ENCODE measurements at regions not wholly inside any gene's neighbourhood (a gene's known extent, or its start where the extent isn't known, plus 50 kb on each side); places are given as distances from the start of the nearest gene placed in this dataset.

GRCh38 chr1:82934074-82934473 lies 1064.9 kb downstream of the TTLL7 start:
- DNase-seq: no peak

- DNase-seq: no peak
Measured at GRCh38 chr1:82932727-82933126, 1066.2 kb downstream of the TTLL7 start.

GRCh38 chr1:82932207-82932606 lies 1066.7 kb downstream of the TTLL7 start:
- no peak for DNase-seq

GRCh38 chr1:82931006-82931405 lies 1067.9 kb downstream of the TTLL7 start:
- no peak for DNase-seq

- DNase-seq: no peak
Measured at GRCh38 chr1:82927753-82928152, 1071.2 kb downstream of the TTLL7 start.

GRCh38 chr1:82924666-82925065 lies 1074.3 kb downstream of the TTLL7 start:
- no peak for DNase-seq

GRCh38 chr1:82923931-82924330 lies 1075.0 kb downstream of the TTLL7 start:
- DNase-seq: no peak

GRCh38 chr1:82921759-82922158 lies 1077.2 kb downstream of the TTLL7 start:
- DNase-seq: no peak

GRCh38 chr1:82920418-82921248 lies 1078.3 kb downstream of the TTLL7 start:
- DNase-seq: no peak

- DNase-seq: no peak
Measured at GRCh38 chr1:82919837-82920236, 1079.1 kb downstream of the TTLL7 start.

- DNase-seq: no peak
Measured at GRCh38 chr1:82907313-82907712, 1091.6 kb downstream of the TTLL7 start.

GRCh38 chr1:82903626-82904025 lies 1095.3 kb downstream of the TTLL7 start:
- DNase-seq: no peak

GRCh38 chr1:82901561-82901960 lies 1097.4 kb downstream of the TTLL7 start:
- DNase-seq: no peak

GRCh38 chr1:82901118-82901517 lies 1097.8 kb downstream of the TTLL7 start:
- no peak for DNase-seq

- no peak for DNase-seq
Measured at GRCh38 chr1:82899017-82899416, 1098.3 kb downstream of the ADGRL2 start.

- no peak for DNase-seq
Measured at GRCh38 chr1:82897549-82897948, 1096.8 kb downstream of the ADGRL2 start.

GRCh38 chr1:82896036-82896435 lies 1095.3 kb downstream of the ADGRL2 start:
- no peak for DNase-seq

- DNase-seq: no peak
Measured at GRCh38 chr1:82894635-82895034, 1093.9 kb downstream of the ADGRL2 start.

GRCh38 chr1:82893712-82894470 lies 1093.2 kb downstream of the ADGRL2 start:
- DNase-seq: no peak

- no peak for DNase-seq
Measured at GRCh38 chr1:82880506-82880905, 1079.8 kb downstream of the ADGRL2 start.

GRCh38 chr1:82879701-82880305 lies 1079.1 kb downstream of the ADGRL2 start:
- no peak for DNase-seq

- DNase-seq: no peak
Measured at GRCh38 chr1:82875170-82875569, 1074.4 kb downstream of the ADGRL2 start.

GRCh38 chr1:82874041-82874440 lies 1073.3 kb downstream of the ADGRL2 start:
- no peak for DNase-seq

Data from occipital lobe (tissue), 1 donor.